GM21717 (cell line): ENCODE measurements at regions not wholly inside any gene's neighbourhood (a gene's known extent, or its start where the extent isn't known, plus 50 kb on each side); places are given as distances from the start of the nearest gene placed in this dataset.
A peak's percentile ranks its signal among the peaks of the same experiment; 100 is the strongest.
"Not testable (repeated sequence)": the region's sequence is repeated elsewhere in the genome, so short reads cannot be mapped to it uniquely, and the experiment has no call there.

Experiments used
- ATAC-seq: cut with Tn5 transposase; IDR thresholded peaks from one replicate; pipeline ENCODE4 v1.9.1; 2021; ENCODE audit warnings: mild to moderate bottlenecking, moderate library complexity; ENCODE audit not compliant: unreplicated experiment

DNA sequence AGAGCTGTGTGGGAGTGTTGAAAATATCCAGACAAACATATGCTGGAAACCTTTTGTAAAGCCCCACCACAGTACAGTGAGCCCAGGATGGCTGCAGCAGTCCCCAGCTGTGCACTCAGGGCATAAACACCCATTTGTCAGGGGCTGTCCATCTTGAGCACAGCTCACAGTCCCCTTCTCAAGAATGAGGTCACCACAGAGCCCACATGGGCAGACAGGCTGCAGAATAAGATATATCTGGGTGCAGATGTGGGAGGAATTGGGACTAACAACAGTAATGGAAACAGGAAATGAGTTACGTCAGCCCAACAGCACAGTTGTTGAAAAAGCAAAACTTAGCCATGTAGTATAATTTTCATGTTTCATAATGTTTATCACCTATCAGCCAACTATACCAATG is 219.6 kb downstream of the ETAA1 start:
- ATAC-seq, result peak; percentile 61

GRCh38 chr2:67619204-67619603 is 222.1 kb downstream of the ETAA1 start:
- ATAC-seq, result no peak

DNA sequence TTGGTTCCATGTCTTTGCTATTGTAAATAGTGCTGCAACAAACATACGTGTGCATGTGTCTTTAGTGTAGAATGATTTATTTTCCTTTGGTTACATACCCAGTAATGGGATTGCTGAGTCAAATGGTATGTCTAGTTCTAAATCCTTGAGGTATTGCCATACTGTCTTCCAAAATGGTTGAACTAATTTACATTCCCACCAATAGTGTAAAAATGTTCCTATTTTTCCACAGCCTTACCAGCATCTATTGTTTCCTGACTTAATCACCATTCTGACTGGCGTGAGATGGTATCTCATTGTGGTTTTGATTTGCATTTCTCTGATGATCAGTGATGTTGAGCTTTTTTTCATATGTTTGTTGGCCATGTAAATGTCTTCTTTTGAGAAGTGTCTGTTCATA is 226.6 kb downstream of the ETAA1 start:
- ATAC-seq, result not testable (repeated sequence)

GRCh38 chr2:67625178-67625577 is 228.0 kb downstream of the ETAA1 start:
- ATAC-seq, result no peak

DNA sequence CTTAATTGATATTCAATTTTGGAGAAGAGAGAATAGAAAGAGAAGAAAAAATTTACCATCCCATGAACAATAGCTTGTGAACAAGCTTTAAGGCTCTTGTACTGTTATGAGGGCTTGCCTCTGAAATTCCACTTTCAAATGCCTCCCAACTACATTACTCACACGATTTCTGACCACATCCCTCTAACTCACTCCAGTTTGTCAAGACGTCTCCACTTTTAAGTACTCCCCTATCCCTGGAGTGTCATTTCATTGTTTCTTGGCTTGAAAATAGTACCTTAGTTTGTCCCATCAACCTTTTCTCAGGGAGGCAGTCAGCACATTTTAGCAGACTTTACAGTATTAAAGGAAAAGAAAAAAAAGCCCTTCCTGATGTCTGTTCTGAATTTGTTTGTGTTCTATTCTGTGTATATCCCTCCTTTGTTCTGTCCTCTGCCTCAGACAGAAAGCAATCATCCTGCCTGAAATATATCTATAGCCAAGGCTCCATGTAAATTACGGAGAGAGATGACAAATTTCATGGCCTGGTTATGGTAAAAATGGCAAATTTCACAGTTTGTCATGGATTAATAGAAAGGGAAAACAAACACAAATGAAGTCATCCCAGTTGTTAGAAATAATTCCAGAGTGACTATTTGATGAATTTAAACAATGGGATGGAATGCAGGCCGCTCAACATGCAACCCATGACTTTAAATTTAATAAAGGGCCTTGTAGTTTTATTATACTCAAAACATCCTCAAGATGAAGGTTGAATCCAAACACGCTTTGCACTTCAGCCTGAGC is 228.8 kb downstream of the ETAA1 start:
- no peak for ATAC-seq

DNA sequence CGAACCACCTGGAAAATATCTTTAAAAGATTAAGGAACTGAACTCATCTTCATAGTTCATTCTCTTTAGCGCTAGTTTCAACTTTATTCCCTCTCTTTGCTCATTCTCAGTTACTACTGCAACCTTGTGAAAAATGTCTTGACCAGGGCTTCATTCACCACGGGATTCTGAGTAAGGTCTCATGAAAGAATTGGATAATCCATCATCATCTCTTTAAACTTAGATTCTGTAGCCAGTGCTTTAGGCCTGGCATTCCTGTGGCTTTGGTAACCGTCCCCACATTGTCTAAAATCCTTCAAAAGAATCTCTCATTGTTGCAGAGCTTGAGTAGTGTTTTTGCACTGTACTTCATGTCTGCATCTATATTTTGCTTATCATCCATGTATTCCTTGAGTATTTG is 229.5 kb downstream of the ETAA1 start:
- ATAC-seq, result no peak

DNA sequence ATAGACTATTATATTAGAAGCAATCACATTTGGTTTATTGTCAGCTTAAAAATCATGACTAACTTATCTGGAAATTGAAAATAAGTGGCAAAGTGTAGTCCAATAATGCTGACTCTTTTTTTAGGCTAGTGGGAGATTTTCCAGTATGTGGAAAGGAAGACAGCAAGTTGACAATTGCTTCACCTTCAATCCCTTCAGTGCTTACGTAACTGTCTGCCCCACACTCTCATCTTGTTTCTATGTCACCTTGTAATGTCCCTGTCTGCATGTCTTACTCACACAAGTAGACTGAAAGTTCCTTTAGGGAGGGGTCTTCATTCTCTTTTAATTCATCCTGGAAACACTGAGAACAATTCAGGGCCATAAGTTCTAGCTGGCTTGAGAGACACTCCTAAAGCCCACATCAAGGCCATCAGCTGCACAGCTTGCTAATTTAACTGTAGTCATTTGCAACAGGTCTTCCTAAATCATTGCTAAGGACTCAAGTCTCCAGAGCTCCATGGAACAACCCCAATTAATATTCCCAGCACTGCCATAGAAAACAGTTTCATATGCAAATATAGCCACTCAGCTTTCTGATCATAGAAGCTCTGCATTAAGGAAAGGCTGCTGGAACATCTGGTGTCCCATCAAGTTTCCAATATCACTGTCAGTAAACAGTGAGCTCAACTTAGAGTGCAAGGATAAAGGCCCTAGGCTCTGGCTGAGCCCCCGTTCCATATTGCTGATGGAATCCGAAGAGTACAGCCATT is 230.5 kb downstream of the ETAA1 start:
- no peak for ATAC-seq

- ATAC-seq, result no peak
Observed at GRCh38 chr2:67628892-67629291, 231.8 kb downstream of the ETAA1 start.

DNA sequence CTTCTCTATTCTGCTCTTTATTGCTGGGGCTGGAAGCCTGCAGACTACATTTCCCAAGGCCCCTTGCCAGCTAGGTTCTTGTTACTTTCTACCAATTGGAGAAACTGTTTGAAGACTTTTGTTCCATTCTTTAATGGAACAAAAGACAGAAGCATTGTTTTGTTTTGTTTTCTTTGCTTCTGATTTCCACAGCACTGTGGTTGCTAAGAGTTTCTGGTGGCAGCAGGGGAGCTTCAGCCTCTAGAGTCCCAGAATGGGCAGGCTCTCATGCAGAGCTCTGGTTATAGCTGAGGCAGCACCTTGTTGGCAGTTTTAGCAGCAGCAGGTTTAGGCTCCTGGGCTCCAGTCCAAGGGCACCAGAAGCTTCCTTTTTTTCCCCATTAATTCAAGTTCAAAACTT is 234.3 kb downstream of the ETAA1 start:
- no peak for ATAC-seq

DNA sequence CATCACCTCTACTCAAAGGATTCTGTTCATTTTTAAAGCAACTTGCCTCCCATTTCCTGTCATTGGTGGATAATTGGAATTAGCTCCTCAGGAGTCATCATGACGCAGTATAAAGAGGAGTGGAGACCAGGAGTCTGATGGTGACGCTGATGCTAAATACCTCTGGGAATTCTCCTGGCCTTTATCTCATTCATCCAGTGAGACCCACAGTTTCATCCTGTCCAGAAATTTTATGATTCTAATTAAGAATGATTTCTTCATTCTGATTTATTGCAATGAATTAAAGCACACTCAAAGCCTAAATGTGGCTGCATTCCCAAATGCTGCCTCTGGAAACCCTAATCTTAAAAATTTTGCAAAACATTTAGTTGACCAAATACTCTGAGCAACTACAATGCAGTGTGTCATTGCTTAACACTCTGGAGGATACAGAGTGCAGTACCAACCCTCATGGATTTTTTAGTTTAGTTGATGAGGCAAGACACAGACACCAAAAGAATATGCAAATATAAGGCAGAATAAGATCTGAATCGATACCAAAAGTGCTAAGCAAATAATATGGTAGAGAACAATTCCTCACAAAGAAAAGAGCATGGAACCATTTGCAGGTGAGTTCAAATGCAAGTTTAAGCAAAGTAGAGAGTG is 236.2 kb downstream of the ETAA1 start:
- ATAC-seq, result no peak

DNA sequence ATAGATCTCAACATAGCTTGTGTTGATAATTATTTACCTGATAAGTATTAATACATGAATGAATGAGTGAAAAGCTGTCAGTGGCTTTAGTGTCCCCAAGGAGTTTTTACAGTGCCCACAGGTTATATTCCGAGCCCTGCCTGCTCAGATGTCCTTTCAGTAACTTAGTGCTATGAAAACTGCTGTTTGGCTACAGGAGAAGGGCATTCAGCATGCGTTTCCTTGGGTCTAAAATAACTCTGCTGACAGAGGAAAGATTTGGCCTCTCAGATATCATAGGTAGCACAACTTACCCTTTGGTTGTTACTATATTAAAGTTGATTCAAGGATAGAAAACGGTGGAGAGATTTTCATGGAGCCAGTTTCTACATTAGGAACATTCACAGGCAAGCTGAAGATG is 241.0 kb downstream of the ETAA1 start:
- ATAC-seq, result no peak

GRCh38 chr2:67641312-67642045 is 244.3 kb downstream of the ETAA1 start:
- no peak for ATAC-seq

- no peak for ATAC-seq
Observed at GRCh38 chr2:67642046-67642382, 244.9 kb downstream of the ETAA1 start.

DNA sequence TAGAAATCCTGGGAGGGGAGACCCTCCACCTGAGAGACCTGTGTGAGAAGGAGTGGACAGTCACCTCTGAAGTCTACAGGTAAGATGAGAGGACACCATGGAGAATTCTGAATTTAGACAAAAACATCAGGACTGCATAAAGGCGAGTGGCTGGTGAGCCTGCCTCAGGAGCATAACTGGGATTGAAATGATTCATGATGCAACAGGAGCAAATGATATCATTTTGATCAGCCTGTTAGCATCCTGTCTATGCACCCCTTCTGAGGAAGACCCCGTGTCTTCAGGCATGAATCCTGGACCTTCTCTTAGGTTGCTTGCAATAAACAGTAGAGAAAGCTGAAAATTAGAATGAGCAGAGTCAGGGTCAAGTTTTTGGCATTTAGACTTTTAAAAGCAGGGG is 245.8 kb downstream of the ETAA1 start:
- no peak for ATAC-seq

- no peak for ATAC-seq
Observed at GRCh38 chr2:67645280-67646138, 248.4 kb downstream of the ETAA1 start.

DNA sequence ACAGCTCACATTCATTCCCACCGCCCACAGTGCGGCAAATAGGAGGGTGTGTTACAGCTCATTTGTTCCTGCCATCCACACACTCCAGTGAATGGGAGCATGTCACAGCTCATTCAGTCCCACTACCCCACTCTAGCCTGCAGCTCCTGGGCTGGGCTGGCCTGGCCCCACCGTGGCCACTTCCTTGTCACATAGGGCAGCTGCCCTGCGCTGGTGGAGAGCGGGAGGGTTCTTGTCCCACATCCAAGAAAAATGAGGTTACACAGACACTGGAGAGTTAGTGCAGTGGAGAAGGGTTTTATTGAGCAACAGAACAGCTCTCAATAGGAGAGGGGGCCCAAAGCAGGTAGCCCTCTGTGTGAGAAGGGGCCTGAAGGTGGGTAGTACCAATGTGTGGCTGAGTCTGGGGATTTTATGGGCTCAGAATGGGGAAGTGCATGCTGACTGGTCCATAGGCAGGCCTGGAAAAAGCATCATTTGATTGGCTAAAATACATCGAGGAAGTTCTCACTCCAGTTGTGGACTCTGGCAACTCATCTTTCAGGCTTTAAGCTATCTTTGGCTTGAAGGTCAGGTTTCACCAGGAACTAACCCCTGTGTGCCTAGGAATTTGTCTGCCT is 249.7 kb downstream of the ETAA1 start:
- no peak for ATAC-seq

- no peak for ATAC-seq
Observed at GRCh38 chr2:67649331-67650261, 252.5 kb downstream of the ETAA1 start.

DNA sequence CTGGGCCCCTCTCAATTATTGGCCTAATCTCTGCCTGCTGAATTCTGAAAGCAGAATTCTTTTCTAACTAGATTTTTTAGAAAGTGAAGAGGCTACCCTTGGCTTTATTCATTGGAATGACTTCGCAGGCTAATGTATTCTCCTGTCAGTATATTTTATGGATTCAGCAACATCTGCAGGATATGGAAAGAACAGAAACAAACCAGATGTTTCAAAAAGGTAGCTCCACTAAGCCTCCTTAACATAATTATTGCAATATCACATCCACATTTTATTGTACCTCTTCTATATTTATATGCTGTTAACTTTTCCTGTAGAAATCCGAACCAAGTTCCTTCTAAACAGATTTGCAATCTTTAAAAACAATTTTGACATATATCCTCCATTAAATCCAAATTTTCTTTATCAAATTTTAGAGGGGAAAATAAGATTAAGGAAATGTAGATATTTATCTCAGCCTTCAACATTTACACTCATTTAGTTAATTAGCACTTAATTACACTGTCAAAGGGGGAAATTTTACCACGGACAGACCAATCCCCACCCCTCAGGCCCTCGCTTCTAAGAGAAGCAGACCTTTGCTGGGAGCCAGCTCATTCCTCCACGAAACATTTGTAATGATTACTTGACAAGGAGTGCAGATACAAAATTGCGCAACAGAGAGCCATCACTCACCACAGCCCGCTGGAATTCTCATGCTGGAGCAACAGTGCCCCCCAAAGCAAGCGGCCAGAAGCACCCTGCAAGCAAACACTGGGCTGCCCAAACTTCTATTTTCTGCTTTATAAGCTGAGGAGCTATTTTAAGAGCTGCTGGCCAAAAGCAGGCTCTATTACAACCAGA is 253.4 kb downstream of the ETAA1 start:
- ATAC-seq, result no peak
